ENCODE measurements at regions not wholly inside any gene's neighbourhood (a gene's known extent, or its start where the extent isn't known, plus 50 kb on each side); places are given as distances from the start of the nearest gene placed in this dataset.

DNA sequence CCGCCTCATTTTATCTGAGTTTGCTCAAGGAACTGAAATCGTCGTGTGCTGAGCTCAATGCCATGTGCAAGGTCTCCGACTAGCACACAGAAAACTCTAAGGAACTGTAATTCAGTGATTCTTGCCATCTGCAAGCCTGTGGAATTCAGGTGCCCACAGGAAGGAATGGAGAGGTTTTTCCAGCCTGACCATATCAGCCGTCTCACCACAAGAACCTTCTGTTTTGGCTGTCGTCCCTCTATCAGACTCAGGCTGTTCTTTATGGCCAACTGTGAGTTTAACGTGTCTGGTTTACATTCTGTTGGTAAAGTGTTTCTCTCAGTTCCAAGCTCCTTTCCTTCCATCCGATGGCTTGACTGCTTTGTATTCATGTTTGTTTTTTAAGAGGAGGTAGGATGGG, 293.5 kb downstream of the SPRY2 start:
- H3K27ac ChIP-seq: no peak overlapping the region
- TF ChIP-seq, protein P1, sequence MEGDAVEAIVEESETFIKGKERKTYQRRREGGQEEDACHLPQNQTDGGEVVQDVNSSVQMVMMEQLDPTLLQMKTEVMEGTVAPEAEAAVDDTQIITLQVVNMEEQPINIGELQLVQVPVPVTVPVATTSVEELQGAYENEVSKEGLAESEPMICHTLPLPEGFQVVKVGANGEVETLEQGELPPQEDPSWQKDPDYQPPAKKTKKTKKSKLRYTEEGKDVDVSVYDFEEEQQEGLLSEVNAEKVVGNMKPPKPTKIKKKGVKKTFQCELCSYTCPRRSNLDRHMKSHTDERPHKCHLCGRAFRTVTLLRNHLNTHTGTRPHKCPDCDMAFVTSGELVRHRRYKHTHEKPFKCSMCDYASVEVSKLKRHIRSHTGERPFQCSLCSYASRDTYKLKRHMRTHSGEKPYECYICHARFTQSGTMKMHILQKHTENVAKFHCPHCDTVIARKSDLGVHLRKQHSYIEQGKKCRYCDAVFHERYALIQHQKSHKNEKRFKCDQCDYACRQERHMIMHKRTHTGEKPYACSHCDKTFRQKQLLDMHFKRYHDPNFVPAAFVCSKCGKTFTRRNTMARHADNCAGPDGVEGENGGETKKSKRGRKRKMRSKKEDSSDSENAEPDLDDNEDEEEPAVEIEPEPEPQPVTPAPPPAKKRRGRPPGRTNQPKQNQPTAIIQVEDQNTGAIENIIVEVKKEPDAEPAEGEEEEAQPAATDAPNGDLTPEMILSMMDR (conservative IDR thresholded peaks at IDR 0.05): no peak

DNA sequence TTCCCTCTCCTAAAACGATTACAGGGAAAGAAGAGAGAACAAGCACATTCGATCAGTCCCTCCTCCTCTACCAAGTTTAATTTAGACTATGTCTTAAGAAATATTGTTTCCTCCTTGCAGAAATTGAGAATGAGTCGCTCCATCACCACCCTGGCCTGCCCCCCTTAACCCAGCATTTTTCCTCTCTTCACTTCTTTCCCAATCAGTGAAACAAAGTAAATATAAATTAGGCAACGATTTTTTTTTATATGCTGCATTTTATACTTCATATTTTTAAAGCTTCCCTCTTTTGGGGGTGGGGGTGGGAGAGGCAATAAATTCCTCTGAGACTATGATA, 300.0 kb downstream of the SPRY2 start:
- H3K27ac ChIP-seq: no peak overlapping the region
- TF ChIP-seq, protein P1 (conservative IDR thresholded peaks at IDR 0.05): no peak

DNA sequence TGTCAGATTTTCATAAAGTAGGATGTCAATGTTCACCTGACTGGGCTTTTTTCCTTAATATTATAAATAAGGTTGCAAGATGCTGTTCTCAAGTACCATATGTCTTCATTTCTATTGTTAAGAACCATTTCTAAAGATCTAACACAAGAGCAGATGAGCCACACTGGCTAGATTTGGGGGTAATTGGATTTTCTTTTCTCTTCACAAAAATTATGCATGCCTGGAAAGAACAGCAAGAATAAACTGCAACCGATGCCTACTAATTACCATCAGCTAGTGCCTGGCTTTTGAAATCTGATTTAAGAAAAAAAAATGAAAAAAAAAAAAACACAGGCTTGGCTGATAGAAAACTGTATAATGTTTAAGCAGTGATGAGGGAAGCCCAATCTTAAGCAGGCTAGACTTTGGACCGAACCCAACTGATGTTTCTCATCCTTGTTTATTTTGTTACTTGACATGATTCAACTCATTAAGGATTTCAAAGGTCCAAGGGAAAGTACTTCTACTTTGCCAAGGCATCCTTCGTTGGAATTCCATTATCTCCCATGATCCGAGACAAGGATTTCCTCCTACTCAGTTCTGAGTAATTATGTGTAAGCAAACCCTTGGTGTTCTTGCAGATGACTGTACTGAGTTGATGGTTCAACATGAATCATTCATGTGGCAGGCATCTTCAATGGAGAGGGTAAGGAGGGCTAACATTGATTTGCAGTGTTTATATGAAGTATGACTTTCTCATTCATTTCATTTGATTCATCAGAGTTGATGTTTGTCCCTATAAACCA, 300.5 kb downstream of the SPRY2 start:
- TF ChIP-seq, protein P1 (conservative IDR thresholded peaks at IDR 0.05): no peak
- H3K27ac ChIP-seq: no peak overlapping the region

DNA sequence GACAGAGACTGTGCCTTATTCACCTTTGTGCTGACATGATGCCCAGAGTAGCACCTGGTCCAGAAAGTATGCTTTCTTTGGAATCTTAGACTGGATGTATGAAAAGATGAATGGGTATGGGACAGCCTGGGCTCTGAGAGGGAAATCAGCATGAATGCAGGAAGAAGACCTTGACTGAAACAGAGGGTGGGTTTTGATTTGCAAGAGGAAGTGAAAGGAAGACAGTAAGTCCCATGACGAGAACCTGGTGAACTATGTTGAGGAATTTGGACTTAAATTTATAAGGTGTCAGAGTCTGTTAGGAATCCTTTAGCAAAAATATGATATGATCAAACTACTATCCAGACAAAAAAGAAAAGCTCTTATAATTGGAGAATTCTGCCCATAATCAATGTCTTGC, 301.9 kb downstream of the SPRY2 start:
- no peak overlapping the region for H3K27ac ChIP-seq
- TF ChIP-seq, protein P1 (conservative IDR thresholded peaks at IDR 0.05): no peak

DNA sequence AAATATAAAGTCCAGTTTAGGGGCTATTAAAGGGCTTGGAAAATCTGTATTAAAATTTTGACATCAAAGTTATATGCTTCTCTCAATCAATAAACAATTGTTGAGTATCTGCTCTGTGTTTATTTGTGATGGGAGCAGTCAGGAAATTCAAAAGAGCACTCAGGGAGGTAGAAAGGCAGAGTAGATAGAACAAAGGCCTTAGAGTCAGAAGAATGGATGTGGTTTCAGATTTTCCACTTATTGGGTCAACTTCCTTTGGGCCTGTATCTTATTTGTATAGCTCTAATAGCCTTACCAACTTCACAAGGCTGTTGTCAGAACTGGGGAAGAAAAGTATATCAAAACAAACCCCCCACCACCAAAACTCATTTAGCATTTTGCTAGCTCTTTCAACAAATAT, 302.6 kb downstream of the SPRY2 start:
- no peak overlapping the region for H3K27ac ChIP-seq
- TF ChIP-seq, protein P1 (conservative IDR thresholded peaks at IDR 0.05): no peak

DNA sequence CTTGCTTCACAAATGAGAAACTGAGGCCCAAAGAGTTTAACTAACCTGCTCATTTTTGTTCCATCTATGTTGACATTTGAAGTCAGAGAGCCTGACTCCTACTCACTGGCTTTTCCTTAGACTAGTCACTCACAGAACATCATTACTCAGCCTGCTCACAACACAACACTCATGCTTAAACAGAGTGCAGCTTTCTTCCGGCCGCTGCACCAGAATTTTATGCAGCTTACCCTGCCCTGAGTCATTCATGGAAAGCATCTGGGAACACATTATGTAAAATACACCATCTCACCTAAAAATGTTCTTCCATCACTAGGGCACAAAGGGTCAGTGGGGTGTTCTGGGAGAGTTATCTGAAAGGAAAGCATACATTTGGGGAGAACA, 303.4 kb downstream of the SPRY2 start:
- no peak overlapping the region for H3K27ac ChIP-seq
- TF ChIP-seq, protein P1 (conservative IDR thresholded peaks at IDR 0.05): no peak

DNA sequence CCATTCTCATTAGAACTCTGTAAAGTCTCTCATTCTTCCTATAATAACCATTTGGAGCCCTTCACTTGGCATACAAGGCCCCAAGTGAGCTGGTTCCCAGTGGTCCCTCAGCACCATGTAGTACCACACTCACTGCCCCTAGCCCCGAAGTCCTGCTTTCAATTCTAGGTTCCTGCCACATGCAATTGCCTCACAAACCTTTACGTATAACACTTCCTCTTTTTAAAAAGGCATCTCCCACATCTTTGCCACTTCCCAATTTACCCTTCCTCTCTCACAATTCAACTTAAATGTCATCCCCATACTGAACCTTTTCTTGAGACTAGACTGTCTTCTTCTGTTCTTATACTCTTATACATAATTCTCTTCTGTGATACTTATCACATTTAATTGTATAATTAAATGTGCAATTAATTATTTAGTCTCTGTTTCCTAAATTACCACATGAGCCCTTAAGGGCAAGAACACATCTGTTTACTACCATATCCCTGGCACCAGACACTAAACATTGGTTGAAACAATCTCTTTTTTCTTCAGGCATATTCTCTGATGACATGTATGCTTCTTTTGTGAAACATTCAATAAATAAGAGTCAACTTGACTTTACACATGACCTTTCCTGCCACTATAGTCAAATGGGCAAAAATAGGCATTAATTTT, 304.0 kb downstream of the SPRY2 start:
- TF ChIP-seq, protein P1 (conservative IDR thresholded peaks at IDR 0.05): no peak
- H3K27ac ChIP-seq: no peak overlapping the region
